Mesendoderm (in vitro differentiated cells): ENCODE measurements at regions not wholly inside any gene's neighbourhood (a gene's known extent, or its start where the extent isn't known, plus 50 kb on each side); places are given as distances from the start of the nearest gene placed in this dataset.

Source experiments
- DNase-seq: peaks from one replicate; pipeline ENCODE4 v3.0.0; 2013
- H2AK5ac ChIP-seq: 2 replicates; pipeline ENCODE4 v1.6.1; 2013; ENCODE audit warnings: low read length, inconsistent platforms
- H2BK120ac ChIP-seq: 2 replicates; pipeline ENCODE4 v1.6.1; 2013; ENCODE audit warnings: low read depth, mild to moderate bottlenecking, low read length, moderate library complexity, mixed read lengths
- H2BK15ac ChIP-seq: replicated peaks from 2 replicates; pipeline ENCODE4 v1.6.1; 2013; ENCODE audit warnings: low read depth, mild to moderate bottlenecking, moderate library complexity
- H2BK5ac ChIP-seq: 2 replicates; pipeline ENCODE4 v1.6.1; 2013; ENCODE audit warnings: low read length, inconsistent platforms
- H3K18ac ChIP-seq: 2 replicates; pipeline ENCODE4 v1.6.1; 2013; ENCODE audit warnings: mild to moderate bottlenecking, low read length, mixed read lengths
- H3K23ac ChIP-seq: one replicate; pipeline ENCODE4 v1.6.1; 2013; ENCODE audit warnings: low read length
- H3K27ac ChIP-seq: 2 replicates; pipeline ENCODE4 v1.5.1; 2013; ENCODE audit warnings: low read depth, mild to moderate bottlenecking, inconsistent platforms, low read length, moderate library complexity
- H3K27me3 ChIP-seq: 2 replicates; pipeline ENCODE4 v1.6.1; 2013; ENCODE audit warnings: low read length, control low read depth, mild to moderate bottlenecking, inconsistent platforms; ENCODE audit not compliant: insufficient read depth, poor library complexity
- H3K36me3 ChIP-seq: 2 replicates; pipeline ENCODE4 v1.6.1; 2013; ENCODE audit warnings: low read length, inconsistent platforms; ENCODE audit not compliant: control insufficient read depth, insufficient read depth
- H3K4ac ChIP-seq: one replicate; pipeline ENCODE4 v1.6.1; 2013; ENCODE audit warnings: low read depth, mild to moderate bottlenecking, low read length, moderate library complexity
- H3K4me1 ChIP-seq: 2 replicates; pipeline ENCODE4 v1.6.1; 2013; ENCODE audit warnings: low read depth, low read length, inconsistent platforms; ENCODE audit not compliant: control insufficient read depth
- H3K4me2 ChIP-seq: 2 replicates; pipeline ENCODE4 v1.6.1; 2013; ENCODE audit warnings: low read length
- H3K4me3 ChIP-seq: 2 replicates; pipeline ENCODE4 v1.5.1; 2013; ENCODE audit warnings: mild to moderate bottlenecking, low read length
- H3K56ac ChIP-seq: one replicate; pipeline ENCODE4 v1.6.1; 2013; ENCODE audit warnings: low read length
- H3K79me1 ChIP-seq: 2 replicates; pipeline ENCODE4 v1.6.1; 2013; ENCODE audit warnings: low read length, inconsistent platforms
- H3K79me2 ChIP-seq: 2 replicates; pipeline ENCODE4 v1.6.1; 2013; ENCODE audit warnings: mild to moderate bottlenecking, low read length; ENCODE audit not compliant: control insufficient read depth, insufficient read depth
- H3K9ac ChIP-seq: 2 replicates; pipeline ENCODE4 v1.6.1; 2013; ENCODE audit warnings: low read length, inconsistent platforms
- H4K5ac ChIP-seq: one replicate; pipeline ENCODE4 v1.6.1; 2013; ENCODE audit warnings: low read length
- H4K8ac ChIP-seq: one replicate; pipeline ENCODE4 v1.6.1; 2013; ENCODE audit warnings: low read depth, mild to moderate bottlenecking, control low read depth, low read length, moderate library complexity
- WGBS: extraction: QIAGEN DNeasy Blood & Tissue Kit; methylation state at CpG from one replicate; pipeline ENCODE4 v1.1.7; 2013; ENCODE audit warnings: low lambda C conversion rate, missing lambda C conversion rate; ENCODE audit not compliant: insufficient coverage; ENCODE audit errors: extremely low coverage; 5-methylcytosine and 5-hydroxymethylcytosine counted together

GRCh38 chr12:27382924-27383323, 50.3 kb downstream of the BMAL2 start:
- no CpG with 5 or more reads among the region's 3 CpGs for WGBS
- H2BK15ac ChIP-seq = no peak overlapping the region
- H3K79me2 ChIP-seq = no peaks in the 10 kb centered on the region

GRCh38 chr12:27383429-27384260, 51.0 kb downstream of the BMAL2 start:
- Histone ChIP-seq H4K5ac (no peak overlapping the region), H2BK120ac (no peak overlapping the region), H3K18ac (no peak overlapping the region), H3K9ac (no peak overlapping the region), H3K79me2 (no peaks in the 10 kb centered on the region), H3K27me3 (no peaks in the 10 kb centered on the region), H3K23ac (no peak overlapping the region), H3K4ac (no peak overlapping the region), H3K56ac (no peak overlapping the region), H3K4me2 (no peak overlapping the region), H2BK15ac (no peak overlapping the region), H2BK5ac (no peak overlapping the region), H3K27ac (no peak overlapping the region), H3K79me1 (no peaks in the 10 kb centered on the region), H2AK5ac (no peak overlapping the region), H3K4me1 (no peaks in the 10 kb centered on the region), H3K36me3 (no peaks in the 10 kb centered on the region), H4K8ac (no peak overlapping the region), H3K4me3 (no peak overlapping the region)
- no CpG with 5 or more reads among the region's 12 CpGs for WGBS
- peak; percentile 82 for DNase-seq

More at GRCh38 chr12:27382924-27383323, 50.3 kb downstream of the BMAL2 start:
- no peak overlapping the region for H2BK120ac ChIP-seq
- no peak overlapping the region for H3K18ac ChIP-seq
- no peak overlapping the region for H4K8ac ChIP-seq
- H2AK5ac ChIP-seq = no peak overlapping the region
- H3K9ac ChIP-seq = no peak overlapping the region
- H2BK5ac ChIP-seq = no peak overlapping the region
- H3K79me1 ChIP-seq = no peaks in the 10 kb centered on the region
- H3K27me3 ChIP-seq = no peaks in the 10 kb centered on the region
- H3K36me3 ChIP-seq = no peaks in the 10 kb centered on the region
- DNase-seq = no peak
- no peaks in the 10 kb centered on the region for H3K4me1 ChIP-seq
- H3K4me3 ChIP-seq = no peak overlapping the region
- no peak overlapping the region for H3K27ac ChIP-seq
- no peak overlapping the region for H3K23ac ChIP-seq
- H4K5ac ChIP-seq = no peak overlapping the region
- no peak overlapping the region for H3K4ac ChIP-seq
- no peak overlapping the region for H3K4me2 ChIP-seq
- no peak overlapping the region for H3K56ac ChIP-seq

DNA sequence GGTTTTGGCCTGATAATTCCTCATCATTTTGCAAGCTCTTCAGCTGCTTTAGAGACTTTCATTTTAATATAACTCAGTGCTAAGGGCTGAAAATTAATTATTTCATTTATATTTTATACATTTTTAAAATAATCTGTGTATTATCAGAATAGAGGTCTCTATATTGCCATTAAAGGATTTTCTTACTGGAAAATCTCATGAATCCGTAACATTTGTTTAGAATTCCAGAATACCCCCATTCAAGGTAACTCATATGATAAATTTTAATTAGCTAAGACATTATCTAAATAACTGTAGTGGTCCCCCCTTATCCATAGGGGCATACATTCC, 51.6 kb downstream of the BMAL2 start:
- Histone ChIP-seq H2BK15ac (no peak overlapping the region), H3K4me2 (no peak overlapping the region), H2BK5ac (no peak overlapping the region), H3K27ac (no peak overlapping the region), H2BK120ac (no peak overlapping the region), H3K56ac (no peak overlapping the region), H3K18ac (no peak overlapping the region), H3K27me3 (no peaks in the 10 kb centered on the region), H3K79me2 (no peaks in the 10 kb centered on the region), H3K4me1 (no peaks in the 10 kb centered on the region), H4K8ac (no peak overlapping the region), H3K9ac (no peak overlapping the region), H3K4me3 (no peak overlapping the region), H2AK5ac (no peak overlapping the region), H3K23ac (no peak overlapping the region), H3K79me1 (no peaks in the 10 kb centered on the region), H3K36me3 (no peaks in the 10 kb centered on the region), H4K5ac (no peak overlapping the region), H3K4ac (no peak overlapping the region)
- no peak for DNase-seq
- no CpG with 5 or more reads among the region's 1 CpG for WGBS

DNA sequence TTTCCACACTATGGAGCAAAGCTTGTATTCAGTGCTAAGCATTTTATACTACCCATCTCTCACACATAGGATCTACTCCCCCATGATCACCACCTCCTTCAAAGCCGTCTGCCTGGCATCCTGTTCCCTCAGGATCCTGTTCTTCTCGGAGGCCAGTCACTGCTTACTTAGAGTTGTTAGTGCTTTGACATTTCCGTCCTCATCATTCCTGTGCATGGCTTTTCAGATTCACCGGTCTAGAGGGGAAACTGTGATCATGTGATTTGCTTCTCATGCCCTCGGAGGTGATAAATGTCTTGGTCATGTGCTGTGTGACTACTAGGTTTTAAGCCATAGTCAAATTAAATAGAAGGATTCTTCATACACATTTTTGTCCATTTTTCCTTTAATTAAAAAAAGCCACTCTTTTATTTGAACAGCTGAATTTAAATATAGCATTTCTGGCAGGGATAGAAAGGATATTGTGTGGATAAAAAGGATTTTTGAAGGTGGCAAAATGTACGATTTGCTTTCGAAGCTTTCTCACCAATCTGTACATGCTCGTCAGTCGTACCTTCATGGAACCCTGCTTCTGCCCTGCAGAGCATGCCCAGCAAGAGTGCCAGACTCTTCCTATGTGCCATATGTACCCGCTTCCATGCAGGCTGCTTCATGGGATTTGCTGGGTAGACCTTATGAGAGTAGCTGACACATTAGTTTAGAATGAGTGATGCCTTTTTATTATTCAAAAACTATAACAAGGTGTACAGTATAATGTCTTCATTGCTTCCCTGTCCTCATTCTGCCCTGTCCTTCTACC, 53.3 kb downstream of the BMAL2 start:
- Histone ChIP-seq H3K79me1 (no peaks in the 10 kb centered on the region), H2BK120ac (no peak overlapping the region), H3K18ac (no peak overlapping the region), H3K23ac (no peak overlapping the region), H4K5ac (no peak overlapping the region), H2BK15ac (no peak overlapping the region), H4K8ac (no peak overlapping the region), H3K36me3 (no peaks in the 10 kb centered on the region), H2BK5ac (no peak overlapping the region), H3K56ac (no peak overlapping the region), H3K27ac (no peak overlapping the region), H3K4me1 (no peaks in the 10 kb centered on the region), H2AK5ac (no peak overlapping the region), H3K27me3 (no peaks in the 10 kb centered on the region), H3K4me3 (no peak overlapping the region), H3K9ac (no peak overlapping the region), H3K79me2 (no peaks in the 10 kb centered on the region), H3K4ac (no peak overlapping the region), H3K4me2 (no peak overlapping the region)
- WGBS = no CpG with 5 or more reads among the region's 10 CpGs
- DNase-seq = peak; percentile 30

GRCh38 chr12:27387473-27387872, 54.8 kb downstream of the BMAL2 start:
- no peak overlapping the region for H3K4ac ChIP-seq
- H2BK15ac ChIP-seq = no peak overlapping the region
- H3K79me1 ChIP-seq = no peaks in the 10 kb centered on the region
- H4K5ac ChIP-seq = no peak overlapping the region
- H3K56ac ChIP-seq = no peak overlapping the region
- no peak overlapping the region for H2AK5ac ChIP-seq
- no peaks in the 10 kb centered on the region for H3K4me1 ChIP-seq
- H3K36me3 ChIP-seq = no peaks in the 10 kb centered on the region
- no peak overlapping the region for H2BK5ac ChIP-seq
- no peak overlapping the region for H3K27ac ChIP-seq
- no peak overlapping the region for H2BK120ac ChIP-seq
- H3K4me3 ChIP-seq = no peak overlapping the region
- no peak overlapping the region for H4K8ac ChIP-seq
- WGBS = no CpG with 5 or more reads among the region's 1 CpG
- no peak overlapping the region for H3K4me2 ChIP-seq
- no peak overlapping the region for H3K9ac ChIP-seq
- no peak for DNase-seq
- no peak overlapping the region for H3K23ac ChIP-seq
- H3K27me3 ChIP-seq = no peaks in the 10 kb centered on the region
- H3K18ac ChIP-seq = no peak overlapping the region
- H3K79me2 ChIP-seq = no peaks in the 10 kb centered on the region
